Muscle layer of duodenum (tissue), 2 donors: ENCODE measurements at regions not wholly inside any gene's neighbourhood (a gene's known extent, or its start where the extent isn't known, plus 50 kb on each side); places are given as distances from the start of the nearest gene placed in this dataset.

Experiments
- H3K27ac ChIP-seq: one replicate; pipeline ENCODE4 v1.7.0; 2013; ENCODE audit warnings: mild to moderate bottlenecking, low read length
- H3K27me3 ChIP-seq: one replicate; pipeline ENCODE4 v1.7.0; 2013; ENCODE audit warnings: low read depth, mild to moderate bottlenecking, control low read depth, low read length
- H3K36me3 ChIP-seq, 2 donors: one replicate each; pipeline ENCODE4 v1.7.0; 2013; ENCODE audit warnings: low read length in 2 of 2, control low read depth in 1 of 2, mild to moderate bottlenecking in 1 of 2; ENCODE audit not compliant: insufficient read depth in 2 of 2, control insufficient read depth in 1 of 2
- H3K4me1 ChIP-seq, 2 donors: one replicate each; pipeline ENCODE4 v1.7.0; 2013; ENCODE audit warnings: low read length in 2 of 2, mild to moderate bottlenecking in 2 of 2, control low read depth in 1 of 2, moderate library complexity in 1 of 2; ENCODE audit not compliant: insufficient read depth in 2 of 2, control insufficient read depth in 1 of 2
- H3K4me3 ChIP-seq, 2 donors: one replicate each; pipeline ENCODE4 v1.7.0; 2013; ENCODE audit warnings: low read length in 2 of 2, low read depth in 1 of 2, mild to moderate bottlenecking in 1 of 2
- H3K9me3 ChIP-seq, 2 donors: one replicate each; pipeline ENCODE4 v1.7.0; 2013; ENCODE audit warnings: low read length in 2 of 2, control low read depth in 1 of 2, mild to moderate bottlenecking in 1 of 2; ENCODE audit not compliant: control insufficient read depth in 1 of 2
- donor health status: healthy.

GRCh38 chr12:93245543-93245942 lies 132.2 kb upstream of the NUDT4 start:
- peaks cover 6 to 14% of the 10 kb centered on the region in 2 donors for H3K4me1 ChIP-seq
- H3K36me3 ChIP-seq = no peaks in the 10 kb centered on the region
- no peaks in the 10 kb centered on the region for H3K9me3 ChIP-seq
- H3K27ac ChIP-seq = no peak overlapping the region
- H3K4me3 ChIP-seq = no peak overlapping the region
- no peaks in the 10 kb centered on the region for H3K27me3 ChIP-seq

GRCh38 chr12:93247313-93247991 lies 130.3 kb upstream of the NUDT4 start:
- no peaks in the 10 kb centered on the region for H3K27me3 ChIP-seq
- H3K4me3 ChIP-seq = no peak overlapping the region
- H3K4me1 ChIP-seq = peaks cover 6 to 14% of the 10 kb centered on the region in 2 donors
- no peaks in the 10 kb centered on the region for H3K36me3 ChIP-seq
- H3K27ac ChIP-seq = no peak overlapping the region
- H3K9me3 ChIP-seq = no peaks in the 10 kb centered on the region

GRCh38 chr12:93252221-93252620 lies 125.5 kb upstream of the NUDT4 start:
- Histone ChIP-seq H3K36me3 (no peaks in the 10 kb centered on the region), H3K27me3 (no peaks in the 10 kb centered on the region), H3K27ac (no peak overlapping the region), H3K9me3 (peaks cover 6 to 12% of the 10 kb centered on the region in 2 donors), H3K4me1 (no peaks in the 10 kb centered on the region), H3K4me3 (no peak overlapping the region)

- Histone ChIP-seq H3K4me3 (no peak overlapping the region), H3K9me3 (peaks cover 6 to 12% of the 10 kb centered on the region in 2 donors)
Measured at GRCh38 chr12:93254911-93255310, 122.8 kb upstream of the NUDT4 start.

GRCh38 chr12:93256256-93256969 lies 121.3 kb upstream of the NUDT4 start:
- H3K9me3 ChIP-seq = peaks cover 6 to 12% of the 10 kb centered on the region in 2 donors
- H3K4me3 ChIP-seq = no peak overlapping the region
- H3K27me3 ChIP-seq = no peaks in the 10 kb centered on the region
- no peaks in the 10 kb centered on the region for H3K36me3 ChIP-seq
- H3K27ac ChIP-seq = no peak overlapping the region
- H3K4me1 ChIP-seq = no peaks in the 10 kb centered on the region

More at GRCh38 chr12:93254911-93255310, 122.8 kb upstream of the NUDT4 start:
- Histone ChIP-seq H3K27ac (no peak overlapping the region), H3K36me3 (no peaks in the 10 kb centered on the region), H3K4me1 (no peaks in the 10 kb centered on the region), H3K27me3 (no peaks in the 10 kb centered on the region)

- H3K27me3 ChIP-seq = no peaks in the 10 kb centered on the region
- no peak overlapping the region for H3K27ac ChIP-seq
- no peaks in the 10 kb centered on the region for H3K9me3 ChIP-seq
- no peak overlapping the region for H3K4me3 ChIP-seq
- no peaks in the 10 kb centered on the region for H3K4me1 ChIP-seq
- H3K36me3 ChIP-seq = no peaks in the 10 kb centered on the region
Measured at GRCh38 chr12:93261505-93262094, 116.1 kb upstream of the NUDT4 start.

GRCh38 chr12:93272997-93273396 lies 104.7 kb upstream of the NUDT4 start:
- no peaks in the 10 kb centered on the region for H3K36me3 ChIP-seq
- H3K4me1 ChIP-seq = no peaks in the 10 kb centered on the region
- no peaks in the 10 kb centered on the region for H3K27me3 ChIP-seq
- no peaks in the 10 kb centered on the region for H3K9me3 ChIP-seq
- no peak overlapping the region for H3K27ac ChIP-seq
- H3K4me3 ChIP-seq = no peak overlapping the region

DNA sequence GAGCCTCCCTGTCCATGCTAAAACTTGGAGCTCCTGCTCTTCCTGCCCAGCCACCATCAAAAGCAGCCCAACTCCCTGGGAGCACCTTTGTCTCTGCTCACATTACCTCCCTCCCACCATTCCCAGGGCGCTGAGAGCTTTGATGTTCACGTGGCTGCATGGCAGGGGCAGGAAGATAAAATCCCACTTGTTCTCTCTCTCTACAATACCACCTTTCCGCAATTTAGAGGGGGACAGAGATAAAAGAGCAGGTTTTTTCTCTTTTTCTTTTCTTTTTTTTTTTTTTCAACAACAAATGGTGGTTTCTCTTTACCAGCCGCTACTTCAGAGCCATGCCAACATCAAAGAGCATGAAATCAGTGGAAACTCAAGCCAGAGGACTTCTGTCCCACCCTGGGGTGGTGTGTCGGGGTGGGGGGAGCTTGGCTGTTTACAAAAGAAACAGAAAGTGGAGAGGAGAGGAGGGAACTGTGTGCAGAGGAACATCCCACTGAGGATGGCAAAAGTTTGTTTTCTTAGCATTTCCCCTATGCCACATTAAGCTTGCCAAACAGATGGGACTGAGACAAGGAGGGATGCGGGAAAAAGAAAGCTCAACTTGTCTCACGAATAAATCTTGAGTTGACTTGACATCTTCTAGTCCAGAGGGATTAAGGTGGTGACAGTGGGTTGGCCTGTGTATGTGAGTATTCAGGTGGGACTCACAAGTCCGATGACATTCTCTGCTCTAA lies 103.7 kb upstream of the NUDT4 start:
- Histone ChIP-seq H3K27ac (no peak overlapping the region), H3K4me3 (no peak overlapping the region), H3K27me3 (no peaks in the 10 kb centered on the region), H3K4me1 (no peaks in the 10 kb centered on the region), H3K9me3 (no peaks in the 10 kb centered on the region), H3K36me3 (no peaks in the 10 kb centered on the region)

- H3K36me3 ChIP-seq = no peaks in the 10 kb centered on the region
Measured at GRCh38 chr12:93274937-93275336, 102.8 kb upstream of the NUDT4 start.

DNA sequence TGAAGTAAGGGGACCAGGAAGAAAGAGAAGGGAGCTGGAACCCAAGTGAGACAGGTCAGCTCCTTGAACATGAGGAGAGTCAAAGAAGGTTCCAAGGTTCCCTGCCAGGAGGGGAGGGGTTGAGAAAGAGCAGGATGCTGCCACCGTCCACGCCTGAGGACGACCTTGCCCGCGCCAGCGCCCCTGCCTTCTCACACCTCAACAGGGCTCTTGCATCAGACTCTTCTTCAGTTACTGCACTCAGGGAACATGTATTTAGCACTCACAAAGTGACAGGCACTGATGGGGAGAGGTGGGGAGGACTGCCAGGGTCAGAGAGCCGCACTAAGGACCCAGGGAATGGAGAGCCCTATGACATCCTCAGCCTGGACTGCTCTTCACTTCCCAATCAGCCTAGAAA lies 102.1 kb upstream of the NUDT4 start:
- Histone ChIP-seq H3K27ac (no peak overlapping the region), H3K9me3 (no peaks in the 10 kb centered on the region), H3K36me3 (no peaks in the 10 kb centered on the region), H3K4me3 (no peak overlapping the region), H3K4me1 (no peaks in the 10 kb centered on the region), H3K27me3 (no peaks in the 10 kb centered on the region)

More at GRCh38 chr12:93274937-93275336, 102.8 kb upstream of the NUDT4 start:
- Histone ChIP-seq H3K9me3 (no peaks in the 10 kb centered on the region), H3K27me3 (no peaks in the 10 kb centered on the region), H3K4me3 (no peak overlapping the region), H3K27ac (no peak overlapping the region), H3K4me1 (no peaks in the 10 kb centered on the region)
